NCI-H2171 treated with DMSO at 0.1 percent for 48 hours (cell line): ENCODE measurements at regions not wholly inside any gene's neighbourhood (a gene's known extent, or its start where the extent isn't known, plus 50 kb on each side); places are given as distances from the start of the nearest gene placed in this dataset.
"Not testable (repeated sequence)": the region's sequence is repeated elsewhere in the genome, so short reads cannot be mapped to it uniquely, and the experiment has no call there.

Source experiments
- DNase-seq: peaks from one replicate; lab custom pipeline; 2025; lab: John Stamatoyannopoulos, UW

GRCh38 chr5:110248921-110249320 is 477.6 kb downstream of the TMEM232 start:
- DNase-seq = no peak

DNA sequence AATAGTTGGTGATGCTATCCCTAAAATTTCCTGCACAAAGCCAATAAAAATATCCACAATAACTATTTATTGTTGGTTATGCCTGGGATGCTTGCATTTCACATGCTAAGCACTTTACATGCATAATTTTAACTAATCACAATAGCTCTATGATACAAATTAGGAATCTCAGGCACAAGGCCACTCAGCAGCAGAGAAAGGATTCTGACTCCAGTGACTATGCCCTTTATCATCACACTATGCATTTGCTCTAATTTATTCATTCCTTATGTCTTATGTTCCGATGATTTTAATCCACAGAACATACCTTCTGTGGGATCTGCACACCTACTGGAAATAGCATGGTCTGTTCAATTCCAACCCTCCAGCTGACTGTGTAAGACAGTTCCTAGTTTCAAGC is 476.1 kb downstream of the TMEM232 start:
- DNase-seq = no peak

DNA sequence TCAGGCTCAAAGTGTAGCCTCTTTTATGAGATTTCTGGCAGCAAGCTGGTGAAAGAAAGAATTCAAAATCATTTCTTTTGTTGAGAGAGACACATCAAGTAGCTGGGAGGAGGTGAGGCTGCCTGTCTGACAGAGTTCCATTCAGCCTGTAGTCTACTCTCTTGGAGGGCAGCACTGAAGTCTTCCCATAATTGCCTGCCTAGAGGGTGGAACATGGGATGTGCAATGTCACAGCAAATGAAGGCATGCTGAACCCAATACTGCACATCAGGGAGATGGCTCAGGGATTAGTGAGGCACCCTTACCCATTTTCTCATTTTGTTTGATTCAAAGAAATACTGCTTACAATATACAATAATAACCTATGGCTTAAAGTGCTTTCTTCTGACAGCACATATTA is 475.7 kb downstream of the TMEM232 start:
- DNase-seq = no peak

DNA sequence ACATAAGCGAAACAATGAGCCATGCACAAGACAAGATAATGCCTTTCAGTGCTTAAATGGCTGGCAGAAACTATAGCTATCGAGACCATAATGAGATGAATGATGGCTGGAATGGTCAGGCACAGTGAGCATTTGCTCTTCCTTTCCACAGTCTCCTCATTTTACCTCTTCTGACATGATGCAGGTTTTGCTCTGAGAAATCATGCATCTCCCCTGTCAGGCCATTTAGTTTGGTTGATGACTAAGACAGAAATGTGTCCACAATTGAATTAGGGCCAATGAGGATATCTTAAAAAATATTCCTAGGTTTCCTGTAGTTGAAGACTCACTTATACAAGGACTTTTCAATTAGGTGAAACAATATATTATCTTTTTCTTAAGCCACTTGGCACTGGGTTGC is 475.1 kb downstream of the TMEM232 start:
- no peak for DNase-seq

DNA sequence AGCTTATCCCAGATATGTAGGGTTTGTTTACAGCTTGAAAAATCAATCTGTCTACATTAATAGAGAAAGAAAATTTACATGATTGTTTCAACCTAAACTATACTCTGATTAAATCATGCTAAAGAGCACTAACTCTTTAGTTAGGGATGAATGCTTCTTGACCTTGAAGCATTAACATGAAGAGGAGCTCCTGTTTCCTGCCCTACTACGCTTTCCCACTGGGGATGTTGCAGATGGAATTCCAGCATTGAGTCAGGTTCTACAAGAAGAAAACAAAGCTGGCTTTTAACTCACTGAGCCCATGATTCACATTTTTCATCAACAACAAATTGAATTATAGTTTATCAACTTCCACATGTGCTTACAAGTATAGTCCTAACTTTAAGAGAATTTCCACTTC is 471.3 kb downstream of the TMEM232 start:
- DNase-seq = no peak

DNA sequence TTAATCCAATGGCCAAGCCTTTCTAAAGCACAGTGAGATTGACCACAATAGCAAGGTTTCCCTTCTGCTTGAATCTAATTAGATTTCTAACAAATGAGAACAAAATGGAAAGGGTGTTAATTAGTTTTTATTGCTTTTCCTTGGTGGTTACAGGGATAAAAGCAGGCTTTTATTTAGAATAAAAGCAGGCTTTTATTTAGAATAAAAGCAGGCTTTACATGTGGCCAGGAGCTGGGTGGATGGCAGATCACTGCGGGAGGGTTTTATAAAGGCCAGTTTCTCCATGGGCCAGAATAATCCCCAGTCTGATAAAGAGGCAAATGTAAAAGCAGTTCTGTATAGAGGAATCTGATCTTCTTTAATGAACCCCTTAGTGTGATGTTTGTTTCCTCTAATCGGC is 470.2 kb downstream of the TMEM232 start:
- no peak for DNase-seq

- DNase-seq = no peak
Measured at GRCh38 chr5:110257971-110258370, 468.5 kb downstream of the TMEM232 start.

DNA sequence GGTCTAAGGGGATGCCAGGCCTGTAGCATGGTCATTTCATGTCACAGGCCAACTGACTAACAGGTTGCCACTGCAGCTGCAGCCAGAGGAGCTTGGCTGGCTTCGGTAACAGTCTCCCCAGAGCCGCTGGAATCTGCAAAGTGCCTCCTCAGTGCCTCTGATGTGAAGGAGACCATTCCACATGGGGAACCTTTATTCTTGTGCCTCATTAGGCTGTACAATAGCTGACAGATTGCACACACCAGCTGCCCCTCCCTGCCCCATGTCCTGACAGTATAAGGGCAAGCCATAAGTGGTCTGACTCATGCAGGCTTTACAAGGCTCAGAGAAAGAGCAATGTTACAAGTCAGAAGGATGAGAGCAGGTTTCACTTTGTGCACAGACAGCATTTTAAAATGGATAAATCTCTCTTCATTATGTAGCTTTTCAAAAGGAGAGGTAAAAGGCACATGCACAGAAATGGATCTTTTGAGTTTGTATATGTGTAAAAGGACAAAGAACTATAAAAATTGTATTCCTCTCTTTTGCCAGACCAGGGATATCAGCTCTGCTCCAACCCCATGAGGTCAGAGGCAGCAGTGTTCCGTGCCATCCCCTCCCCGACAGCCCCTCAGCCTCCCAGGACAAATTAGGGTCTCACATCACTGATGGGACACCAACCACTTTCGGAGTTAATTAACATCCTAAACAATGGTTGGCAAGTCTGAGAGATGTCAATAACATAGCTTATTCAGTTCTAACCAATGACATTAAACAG is 467.8 kb downstream of the TMEM232 start:
- DNase-seq = peak; percentile 57

DNA sequence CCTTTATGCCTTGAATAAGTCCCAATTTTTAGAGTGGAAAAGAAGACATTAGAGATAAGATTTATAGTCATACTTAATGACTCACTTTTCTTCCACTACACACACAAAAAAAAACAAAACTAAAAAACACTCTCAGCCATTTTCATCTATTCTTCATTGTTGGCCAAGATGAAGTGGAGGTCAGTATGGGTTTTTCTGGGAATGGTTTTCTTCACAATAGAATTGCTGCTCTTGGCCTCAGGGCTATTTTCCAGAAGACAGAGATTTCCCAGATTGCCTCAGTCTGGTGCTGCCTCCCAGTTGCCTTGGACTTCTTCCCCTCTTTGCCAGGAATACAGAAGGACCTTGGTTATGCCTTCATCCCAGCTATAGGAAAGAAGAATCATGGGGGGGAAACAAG is 463.7 kb downstream of the TMEM232 start:
- no peak for DNase-seq

GRCh38 chr5:110264661-110265060 is 461.8 kb downstream of the TMEM232 start:
- DNase-seq = no peak

GRCh38 chr5:110265162-110265561 is 461.3 kb downstream of the TMEM232 start:
- DNase-seq = no peak

DNA sequence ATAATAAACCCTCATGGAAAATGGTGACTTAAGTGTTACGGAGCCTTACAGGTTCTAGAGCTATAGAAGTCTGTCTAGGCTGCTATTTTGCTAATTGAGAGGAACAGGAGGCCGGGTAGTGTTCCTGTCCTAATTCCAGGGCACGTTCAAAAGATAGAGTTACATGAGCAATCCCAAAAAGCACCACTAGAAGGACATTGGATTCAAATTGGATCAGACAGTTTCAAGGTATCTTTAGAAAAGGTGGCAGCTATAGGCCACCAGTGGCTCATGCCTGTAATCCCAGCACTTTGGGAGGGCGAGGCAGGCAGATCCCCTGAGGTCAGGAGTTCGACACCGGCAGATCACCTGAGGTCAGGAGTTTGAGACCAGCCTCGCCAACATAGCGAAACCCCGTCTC is 458.8 kb downstream of the TMEM232 start:
- no peak for DNase-seq

- no peak for DNase-seq
Measured at GRCh38 chr5:110268283-110268682, 458.2 kb downstream of the TMEM232 start.

- DNase-seq = no peak
Measured at GRCh38 chr5:110268985-110269384, 457.5 kb downstream of the TMEM232 start.

DNA sequence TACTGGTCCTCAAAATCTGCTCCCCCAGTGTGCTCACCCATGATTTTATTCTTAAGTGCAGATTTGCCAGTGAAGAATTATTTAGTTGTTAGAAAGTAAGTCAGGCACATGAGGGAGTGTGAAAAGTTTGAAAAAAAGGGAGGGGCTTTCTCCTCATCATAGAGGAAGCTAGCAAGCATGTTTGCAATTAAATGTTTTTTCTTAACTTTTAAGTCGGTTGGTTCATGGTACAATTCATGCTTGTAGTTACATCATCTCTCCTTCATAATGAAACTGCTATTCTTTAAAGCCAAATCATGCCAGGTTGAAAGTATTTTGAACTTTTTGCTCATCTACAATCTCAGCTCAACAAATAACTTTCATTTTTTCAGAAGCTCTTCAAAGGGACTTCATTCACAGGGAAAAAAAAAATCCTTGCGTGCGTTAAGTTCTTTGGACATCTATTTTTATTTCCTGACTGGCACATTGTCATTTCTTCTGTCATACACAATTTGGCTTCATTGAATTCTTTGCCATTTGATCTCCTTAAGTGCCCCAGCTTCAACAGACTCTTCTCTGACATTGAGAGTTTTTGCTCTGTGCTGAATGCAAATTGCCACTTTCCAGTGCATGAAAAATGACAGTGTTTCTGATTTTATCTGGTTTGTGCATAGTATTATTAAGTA is 456.9 kb downstream of the TMEM232 start:
- DNase-seq = no peak

DNA sequence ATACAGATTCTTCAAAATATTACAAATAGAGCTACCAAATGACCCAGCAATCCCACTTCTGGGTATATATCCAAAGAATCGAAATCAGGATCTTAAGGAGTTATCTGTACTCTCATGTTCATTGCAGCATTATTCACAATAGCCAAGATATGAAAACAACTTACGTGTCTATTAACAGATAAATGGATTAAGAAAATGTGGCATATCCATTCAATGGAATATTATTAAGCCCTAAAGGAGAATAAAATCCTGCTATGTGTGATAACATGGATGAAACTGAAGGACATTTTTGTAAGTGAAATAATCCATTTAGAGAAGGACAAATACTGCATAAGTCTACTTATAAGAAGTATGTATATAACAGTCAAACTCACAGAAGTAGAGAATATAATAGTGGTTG is 450.6 kb downstream of the TMEM232 start:
- DNase-seq = no peak

DNA sequence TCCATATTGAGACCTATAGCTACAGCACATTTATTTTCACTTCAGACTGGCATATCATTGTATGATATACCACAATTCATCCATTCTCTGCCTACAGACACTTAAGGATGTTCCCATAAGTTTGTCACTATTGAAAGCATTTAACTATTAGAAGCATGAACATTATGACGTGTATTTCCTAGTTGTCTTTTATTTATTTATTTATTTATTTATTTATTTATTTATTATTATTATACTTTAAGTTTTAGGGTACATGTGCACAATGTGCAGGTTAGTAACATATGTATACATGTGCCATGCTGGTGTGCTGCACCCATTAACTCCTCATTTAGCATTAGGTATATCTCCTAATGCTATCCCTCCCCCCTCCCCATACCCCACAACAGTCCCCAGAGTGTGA is 448.0 kb downstream of the TMEM232 start:
- DNase-seq = not testable (repeated sequence)

DNA sequence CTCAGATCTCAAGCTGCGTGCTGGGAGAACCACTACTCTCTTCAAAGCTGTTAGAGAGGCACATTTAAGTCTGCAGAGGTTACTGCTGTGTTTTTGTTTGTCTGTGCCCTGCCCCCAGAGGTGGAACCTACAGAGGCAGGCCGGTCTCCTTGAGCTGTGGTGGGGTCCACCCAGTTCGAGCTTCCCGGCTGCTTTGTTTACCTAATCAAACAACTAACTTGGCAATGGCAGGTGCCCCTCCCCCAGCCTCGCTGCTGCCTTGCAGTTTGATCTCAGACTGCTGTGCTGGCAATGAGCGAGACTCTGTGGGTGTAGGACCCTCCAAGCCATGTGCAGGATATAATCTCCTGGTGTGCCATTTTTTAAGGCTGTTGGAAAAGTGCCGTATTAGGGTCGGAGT is 442.4 kb downstream of the TMEM232 start:
- DNase-seq = not testable (repeated sequence)

- DNase-seq = peak; percentile 37
Measured at GRCh38 chr5:110288766-110289511, 437.5 kb downstream of the TMEM232 start.

GRCh38 chr5:110289512-110289810 is 437.0 kb downstream of the TMEM232 start:
- no peak for DNase-seq

DNA sequence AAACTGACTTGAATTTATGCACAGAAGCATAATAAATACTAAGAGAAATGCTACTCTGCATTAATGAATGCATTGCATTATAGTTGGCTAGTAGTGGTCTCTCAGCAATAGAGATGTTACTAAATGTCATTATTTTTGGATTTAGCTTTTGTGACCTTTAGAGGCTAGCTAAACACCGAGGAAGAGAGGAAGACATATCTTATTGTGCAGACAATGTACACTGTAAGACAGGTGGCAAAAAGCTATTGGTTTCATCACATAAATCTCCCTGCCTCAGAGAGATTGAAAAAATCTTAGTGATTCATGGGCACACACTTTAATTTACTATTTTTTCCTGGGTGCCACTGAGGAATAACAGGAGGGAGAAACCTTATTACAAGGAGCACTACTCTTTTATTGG is 435.9 kb downstream of the TMEM232 start:
- DNase-seq = no peak

- DNase-seq = no peak
Measured at GRCh38 chr5:110294281-110294680, 432.2 kb downstream of the TMEM232 start.

- no peak for DNase-seq
Measured at GRCh38 chr5:110297152-110297670, 429.3 kb downstream of the TMEM232 start.
